HL-60 (cell line): ENCODE measurements at regions not wholly inside any gene's neighbourhood (a gene's known extent, or its start where the extent isn't known, plus 50 kb on each side); places are given as distances from the start of the nearest gene placed in this dataset.

Source experiments
- DNase-seq, 2 experiments: peaks; one replicate each; pipeline ENCODE4 v3.0.0-alpha.2; 2010 to 2020; ENCODE audit warnings: low read depth in 1 of 2, low spot score in 1 of 2
- H3K27ac ChIP-seq: fragments of 250-450 bp; sonication (Bioruptor Pico); replicated peaks from 2 replicates; pipeline ENCODE4 v1.5.1; 2020; ENCODE audit warnings: mild to moderate bottlenecking, moderate library complexity
- H3K27me3 ChIP-seq: fragments of 250-450 bp; sonication (Bioruptor Pico); 2 replicates; pipeline ENCODE4 v1.5.1; 2021; ENCODE audit warnings: mild to moderate bottlenecking, moderate library complexity; ENCODE audit not compliant: insufficient read depth, poor library complexity, severe bottlenecking
- H3K4me3 ChIP-seq: replicated peaks from 2 replicates; pipeline ENCODE4 v1.5.1; 2011; ENCODE audit warnings: mild to moderate bottlenecking, control low read depth, low read length; ENCODE audit not compliant: insufficient read depth
- GABPA ChIP-seq: IDR thresholded peaks from 2 replicates; pipeline ENCODE4 v1.6.1; 2012; ENCODE audit warnings: low read depth
- POLR2AphosphoS5 ChIP-seq: IDR thresholded peaks from 2 replicates; pipeline ENCODE4 v1.6.1; 2012; ENCODE audit warnings: low read depth
- SPI1 ChIP-seq: IDR thresholded peaks from 2 replicates; pipeline ENCODE4 v1.6.1; 2012; ENCODE audit warnings: low read depth, mild to moderate bottlenecking, borderline replicate concordance
- TF ChIP-seq, protein P1 (sequence below): IDR thresholded peaks from one replicate; pipeline ENCODE4 v1.5.1; 2011; ENCODE audit warnings: low read length, control low read depth, inconsistent platforms; ENCODE audit not compliant: insufficient read depth
- TF ChIP-seq, protein P2 (sequence below): IDR thresholded peaks from 2 replicates; pipeline ENCODE4 v1.6.1; 2012; ENCODE audit warnings: low read depth; ENCODE audit not compliant: insufficient replicate concordance

DNA sequence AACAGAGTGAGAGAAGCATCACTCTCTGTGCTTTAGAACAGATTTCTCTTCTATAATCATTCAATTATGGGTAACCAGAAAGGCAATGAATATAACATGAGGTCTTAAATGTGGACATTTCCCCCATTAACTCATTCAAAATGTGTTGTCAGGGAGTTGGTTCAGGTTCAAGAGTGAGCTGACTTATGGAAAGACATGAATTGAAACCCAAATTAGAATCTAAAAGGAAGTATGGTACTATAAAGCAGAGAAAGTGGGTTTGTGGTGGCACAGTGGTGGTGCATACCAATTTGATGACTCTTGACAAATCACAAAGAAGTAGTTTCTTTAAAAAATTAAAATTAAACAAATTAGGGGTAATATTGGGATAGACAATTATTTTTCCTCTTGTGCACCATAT, 114.6 kb upstream of the MEOX2 start:
- DNase-seq: no peak
- Histone ChIP-seq H3K27ac (no peak overlapping the region), H3K27me3 (no peaks in the 10 kb centered on the region), H3K4me3 (no peak overlapping the region)
- TF ChIP-seq, protein P1, sequence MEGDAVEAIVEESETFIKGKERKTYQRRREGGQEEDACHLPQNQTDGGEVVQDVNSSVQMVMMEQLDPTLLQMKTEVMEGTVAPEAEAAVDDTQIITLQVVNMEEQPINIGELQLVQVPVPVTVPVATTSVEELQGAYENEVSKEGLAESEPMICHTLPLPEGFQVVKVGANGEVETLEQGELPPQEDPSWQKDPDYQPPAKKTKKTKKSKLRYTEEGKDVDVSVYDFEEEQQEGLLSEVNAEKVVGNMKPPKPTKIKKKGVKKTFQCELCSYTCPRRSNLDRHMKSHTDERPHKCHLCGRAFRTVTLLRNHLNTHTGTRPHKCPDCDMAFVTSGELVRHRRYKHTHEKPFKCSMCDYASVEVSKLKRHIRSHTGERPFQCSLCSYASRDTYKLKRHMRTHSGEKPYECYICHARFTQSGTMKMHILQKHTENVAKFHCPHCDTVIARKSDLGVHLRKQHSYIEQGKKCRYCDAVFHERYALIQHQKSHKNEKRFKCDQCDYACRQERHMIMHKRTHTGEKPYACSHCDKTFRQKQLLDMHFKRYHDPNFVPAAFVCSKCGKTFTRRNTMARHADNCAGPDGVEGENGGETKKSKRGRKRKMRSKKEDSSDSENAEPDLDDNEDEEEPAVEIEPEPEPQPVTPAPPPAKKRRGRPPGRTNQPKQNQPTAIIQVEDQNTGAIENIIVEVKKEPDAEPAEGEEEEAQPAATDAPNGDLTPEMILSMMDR: no peak
- TF ChIP-seq SPI1 (no peak), GABPA (no peak), POLR2AphosphoS5 (no peak)
- TF ChIP-seq, protein P2, sequence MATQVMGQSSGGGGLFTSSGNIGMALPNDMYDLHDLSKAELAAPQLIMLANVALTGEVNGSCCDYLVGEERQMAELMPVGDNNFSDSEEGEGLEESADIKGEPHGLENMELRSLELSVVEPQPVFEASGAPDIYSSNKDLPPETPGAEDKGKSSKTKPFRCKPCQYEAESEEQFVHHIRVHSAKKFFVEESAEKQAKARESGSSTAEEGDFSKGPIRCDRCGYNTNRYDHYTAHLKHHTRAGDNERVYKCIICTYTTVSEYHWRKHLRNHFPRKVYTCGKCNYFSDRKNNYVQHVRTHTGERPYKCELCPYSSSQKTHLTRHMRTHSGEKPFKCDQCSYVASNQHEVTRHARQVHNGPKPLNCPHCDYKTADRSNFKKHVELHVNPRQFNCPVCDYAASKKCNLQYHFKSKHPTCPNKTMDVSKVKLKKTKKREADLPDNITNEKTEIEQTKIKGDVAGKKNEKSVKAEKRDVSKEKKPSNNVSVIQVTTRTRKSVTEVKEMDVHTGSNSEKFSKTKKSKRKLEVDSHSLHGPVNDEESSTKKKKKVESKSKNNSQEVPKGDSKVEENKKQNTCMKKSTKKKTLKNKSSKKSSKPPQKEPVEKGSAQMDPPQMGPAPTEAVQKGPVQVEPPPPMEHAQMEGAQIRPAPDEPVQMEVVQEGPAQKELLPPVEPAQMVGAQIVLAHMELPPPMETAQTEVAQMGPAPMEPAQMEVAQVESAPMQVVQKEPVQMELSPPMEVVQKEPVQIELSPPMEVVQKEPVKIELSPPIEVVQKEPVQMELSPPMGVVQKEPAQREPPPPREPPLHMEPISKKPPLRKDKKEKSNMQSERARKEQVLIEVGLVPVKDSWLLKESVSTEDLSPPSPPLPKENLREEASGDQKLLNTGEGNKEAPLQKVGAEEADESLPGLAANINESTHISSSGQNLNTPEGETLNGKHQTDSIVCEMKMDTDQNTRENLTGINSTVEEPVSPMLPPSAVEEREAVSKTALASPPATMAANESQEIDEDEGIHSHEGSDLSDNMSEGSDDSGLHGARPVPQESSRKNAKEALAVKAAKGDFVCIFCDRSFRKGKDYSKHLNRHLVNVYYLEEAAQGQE: no peak

DNA sequence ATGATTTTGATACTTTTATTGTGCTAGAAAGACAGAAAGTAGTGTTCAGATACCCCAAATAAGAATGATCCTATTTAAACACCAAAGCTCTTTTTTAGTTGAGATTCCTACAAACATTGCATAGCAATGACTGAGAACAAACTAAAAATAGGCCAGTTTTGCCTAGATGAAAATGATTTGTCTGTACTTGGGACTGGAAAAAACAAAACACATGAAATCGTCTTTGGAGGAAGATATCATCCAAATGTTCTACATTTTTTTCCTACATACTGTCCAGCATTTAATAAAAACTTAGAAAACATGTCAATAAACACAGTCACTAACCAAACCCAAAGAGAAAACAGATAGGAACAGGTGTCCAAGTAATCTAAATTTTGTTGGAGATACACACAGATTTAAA, 111.6 kb upstream of the MEOX2 start:
- no peaks in the 10 kb centered on the region for H3K27me3 ChIP-seq

DNA sequence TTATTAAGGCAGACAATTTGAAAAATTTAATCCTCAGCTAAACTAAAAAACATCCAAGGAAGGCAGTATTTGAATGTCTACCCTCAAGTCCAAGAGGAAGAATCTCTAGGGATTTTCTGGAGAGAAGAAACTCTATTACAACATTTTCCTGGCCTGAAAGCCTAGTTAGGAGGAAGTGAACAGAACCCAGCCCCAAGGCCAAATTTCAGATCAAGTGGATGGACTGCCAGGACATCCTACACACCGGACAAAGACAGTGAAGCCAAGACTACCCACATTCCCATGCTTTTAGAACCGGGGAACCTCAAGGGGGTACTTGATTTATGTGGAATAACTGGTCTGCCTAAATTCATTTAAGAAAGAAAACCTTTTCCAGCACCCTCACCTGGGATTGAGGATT, 108.9 kb upstream of the MEOX2 start:
- no peak overlapping the region for H3K27ac ChIP-seq
- no peaks in the 10 kb centered on the region for H3K27me3 ChIP-seq
- no peak for TF ChIP-seq POLR2AphosphoS5
- no peak for TF ChIP-seq GABPA
- TF ChIP-seq, protein P2: no peak
- no peak for TF ChIP-seq SPI1
- TF ChIP-seq, protein P1: no peak
- H3K4me3 ChIP-seq: no peak overlapping the region
- DNase-seq: no peak

More for the DNA sequence above, 111.6 kb upstream of the MEOX2 start:
- TF ChIP-seq POLR2AphosphoS5 (no peak), GABPA (no peak), SPI1 (no peak)
- TF ChIP-seq, protein P2: no peak
- TF ChIP-seq, protein P1: no peak
- H3K27ac ChIP-seq: no peak overlapping the region
- no peak for DNase-seq
- H3K4me3 ChIP-seq: no peak overlapping the region
